ENCODE measurements at regions not wholly inside any gene's neighbourhood (a gene's known extent, or its start where the extent isn't known, plus 50 kb on each side); places are given as distances from the start of the nearest gene placed in this dataset.

- TF ChIP-seq, protein P1, sequence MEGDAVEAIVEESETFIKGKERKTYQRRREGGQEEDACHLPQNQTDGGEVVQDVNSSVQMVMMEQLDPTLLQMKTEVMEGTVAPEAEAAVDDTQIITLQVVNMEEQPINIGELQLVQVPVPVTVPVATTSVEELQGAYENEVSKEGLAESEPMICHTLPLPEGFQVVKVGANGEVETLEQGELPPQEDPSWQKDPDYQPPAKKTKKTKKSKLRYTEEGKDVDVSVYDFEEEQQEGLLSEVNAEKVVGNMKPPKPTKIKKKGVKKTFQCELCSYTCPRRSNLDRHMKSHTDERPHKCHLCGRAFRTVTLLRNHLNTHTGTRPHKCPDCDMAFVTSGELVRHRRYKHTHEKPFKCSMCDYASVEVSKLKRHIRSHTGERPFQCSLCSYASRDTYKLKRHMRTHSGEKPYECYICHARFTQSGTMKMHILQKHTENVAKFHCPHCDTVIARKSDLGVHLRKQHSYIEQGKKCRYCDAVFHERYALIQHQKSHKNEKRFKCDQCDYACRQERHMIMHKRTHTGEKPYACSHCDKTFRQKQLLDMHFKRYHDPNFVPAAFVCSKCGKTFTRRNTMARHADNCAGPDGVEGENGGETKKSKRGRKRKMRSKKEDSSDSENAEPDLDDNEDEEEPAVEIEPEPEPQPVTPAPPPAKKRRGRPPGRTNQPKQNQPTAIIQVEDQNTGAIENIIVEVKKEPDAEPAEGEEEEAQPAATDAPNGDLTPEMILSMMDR (IDR thresholded peaks at IDR 0.05 in 2 of 3, conservative IDR thresholded peaks at IDR 0.05 in 1 of 3; ENCODE audit: control insufficient read depth in 2 of 3, extremely low read depth in 1 of 3, insufficient read depth in 1 of 3, low read depth in 3 of 3, low read length in 3 of 3), result no peak
- TF ChIP-seq TCF12 (IDR thresholded peaks at IDR 0.05; ENCODE audit: low read depth, low read length), result no peak
- TF ChIP-seq, protein P2, sequence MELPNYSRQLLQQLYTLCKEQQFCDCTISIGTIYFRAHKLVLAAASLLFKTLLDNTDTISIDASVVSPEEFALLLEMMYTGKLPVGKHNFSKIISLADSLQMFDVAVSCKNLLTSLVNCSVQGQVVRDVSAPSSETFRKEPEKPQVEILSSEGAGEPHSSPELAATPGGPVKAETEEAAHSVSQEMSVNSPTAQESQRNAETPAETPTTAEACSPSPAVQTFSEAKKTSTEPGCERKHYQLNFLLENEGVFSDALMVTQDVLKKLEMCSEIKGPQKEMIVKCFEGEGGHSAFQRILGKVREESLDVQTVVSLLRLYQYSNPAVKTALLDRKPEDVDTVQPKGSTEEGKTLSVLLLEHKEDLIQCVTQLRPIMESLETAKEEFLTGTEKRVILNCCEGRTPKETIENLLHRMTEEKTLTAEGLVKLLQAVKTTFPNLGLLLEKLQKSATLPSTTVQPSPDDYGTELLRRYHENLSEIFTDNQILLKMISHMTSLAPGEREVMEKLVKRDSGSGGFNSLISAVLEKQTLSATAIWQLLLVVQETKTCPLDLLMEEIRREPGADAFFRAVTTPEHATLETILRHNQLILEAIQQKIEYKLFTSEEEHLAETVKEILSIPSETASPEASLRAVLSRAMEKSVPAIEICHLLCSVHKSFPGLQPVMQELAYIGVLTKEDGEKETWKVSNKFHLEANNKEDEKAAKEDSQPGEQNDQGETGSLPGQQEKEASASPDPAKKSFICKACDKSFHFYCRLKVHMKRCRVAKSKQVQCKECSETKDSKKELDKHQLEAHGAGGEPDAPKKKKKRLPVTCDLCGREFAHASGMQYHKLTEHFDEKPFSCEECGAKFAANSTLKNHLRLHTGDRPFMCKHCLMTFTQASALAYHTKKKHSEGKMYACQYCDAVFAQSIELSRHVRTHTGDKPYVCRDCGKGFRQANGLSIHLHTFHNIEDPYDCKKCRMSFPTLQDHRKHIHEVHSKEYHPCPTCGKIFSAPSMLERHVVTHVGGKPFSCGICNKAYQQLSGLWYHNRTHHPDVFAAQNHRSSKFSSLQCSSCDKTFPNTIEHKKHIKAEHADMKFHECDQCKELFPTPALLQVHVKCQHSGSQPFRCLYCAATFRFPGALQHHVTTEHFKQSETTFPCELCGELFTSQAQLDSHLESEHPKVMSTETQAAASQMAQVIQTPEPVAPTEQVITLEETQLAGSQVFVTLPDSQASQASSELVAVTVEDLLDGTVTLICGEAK (IDR thresholded peaks at IDR 0.05; ENCODE audit: borderline replicate concordance), result no peak
- no peak for TF ChIP-seq TCF3 (IDR thresholded peaks at IDR 0.05; ENCODE audit: borderline replicate concordance, insufficient read depth, low read depth, low read length)
- TF ChIP-seq, protein P3, sequence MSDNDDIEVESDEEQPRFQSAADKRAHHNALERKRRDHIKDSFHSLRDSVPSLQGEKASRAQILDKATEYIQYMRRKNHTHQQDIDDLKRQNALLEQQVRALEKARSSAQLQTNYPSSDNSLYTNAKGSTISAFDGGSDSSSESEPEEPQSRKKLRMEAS (IDR thresholded peaks at IDR 0.05; ENCODE audit: low read depth, low read length), result no peak
- TF ChIP-seq POLR2AphosphoS2 (IDR thresholded peaks at IDR 0.05; ENCODE audit: low read depth, low read length), result no peak
- TF ChIP-seq POLR2AphosphoS5 (IDR thresholded peaks at IDR 0.05; ENCODE audit: low read length), result no peak
- no peak for TF ChIP-seq CREM (IDR thresholded peaks at IDR 0.05; ENCODE audit: low read depth)
- TF ChIP-seq CREB1 (IDR thresholded peaks at IDR 0.05; ENCODE audit: low read depth), result no peak
- no peak for TF ChIP-seq POLR2A (IDR thresholded peaks at IDR 0.05; ENCODE audit: low read depth, low read length)
- TF ChIP-seq SP1 (IDR thresholded peaks at IDR 0.05; ENCODE audit: low read depth, low read length), result no peak
Measured at GRCh38 chr2:59969161-59969560, 584.3 kb downstream of the BCL11A start.

Data from GM12878 (cell line).